H1 (cell line): ENCODE measurements at regions not wholly inside any gene's neighbourhood (a gene's known extent, or its start where the extent isn't known, plus 50 kb on each side); places are given as distances from the start of the nearest gene placed in this dataset.

Experiments used
- POLR2A ChIP-seq, 2 experiments: IDR thresholded peaks; 1 replicate in 1 of 2; 2 replicates in 1 of 2; pipeline ENCODE4 v1.6.1; 2011; ENCODE audit warnings: low read depth in 2 of 2, low read length in 2 of 2, mild to moderate bottlenecking in 2 of 2; ENCODE audit errors: control extremely low read depth in 1 of 2
- TF ChIP-seq, protein P1 (sequence below), 3 experiments: IDR thresholded peaks; 1 replicate in 2 of 3; 2 replicates in 1 of 3; pipeline versions ENCODE4 v1.5.1 to v1.6.1; 2011; ENCODE audit warnings: low read length in 3 of 3, mild to moderate bottlenecking in 3 of 3, inconsistent platforms in 2 of 3, low read depth in 1 of 3, moderate library complexity in 1 of 3; ENCODE audit not compliant: insufficient read depth in 1 of 3; ENCODE audit errors: control extremely low read depth in 1 of 3

GRCh38 chr10:3471472-3471871, 298.9 kb upstream of the PITRM1 start:
- no peak for TF ChIP-seq POLR2A (IDR thresholded peaks at IDR 0.05; ENCODE audit: control extremely low read depth in 1 of 2, low read depth in 2 of 2, low read length in 2 of 2)
- TF ChIP-seq, protein P1, sequence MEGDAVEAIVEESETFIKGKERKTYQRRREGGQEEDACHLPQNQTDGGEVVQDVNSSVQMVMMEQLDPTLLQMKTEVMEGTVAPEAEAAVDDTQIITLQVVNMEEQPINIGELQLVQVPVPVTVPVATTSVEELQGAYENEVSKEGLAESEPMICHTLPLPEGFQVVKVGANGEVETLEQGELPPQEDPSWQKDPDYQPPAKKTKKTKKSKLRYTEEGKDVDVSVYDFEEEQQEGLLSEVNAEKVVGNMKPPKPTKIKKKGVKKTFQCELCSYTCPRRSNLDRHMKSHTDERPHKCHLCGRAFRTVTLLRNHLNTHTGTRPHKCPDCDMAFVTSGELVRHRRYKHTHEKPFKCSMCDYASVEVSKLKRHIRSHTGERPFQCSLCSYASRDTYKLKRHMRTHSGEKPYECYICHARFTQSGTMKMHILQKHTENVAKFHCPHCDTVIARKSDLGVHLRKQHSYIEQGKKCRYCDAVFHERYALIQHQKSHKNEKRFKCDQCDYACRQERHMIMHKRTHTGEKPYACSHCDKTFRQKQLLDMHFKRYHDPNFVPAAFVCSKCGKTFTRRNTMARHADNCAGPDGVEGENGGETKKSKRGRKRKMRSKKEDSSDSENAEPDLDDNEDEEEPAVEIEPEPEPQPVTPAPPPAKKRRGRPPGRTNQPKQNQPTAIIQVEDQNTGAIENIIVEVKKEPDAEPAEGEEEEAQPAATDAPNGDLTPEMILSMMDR (IDR thresholded peaks at IDR 0.05; ENCODE audit: control extremely low read depth in 1 of 3, insufficient read depth in 1 of 3, low read depth in 1 of 3, low read length in 3 of 3): no peak
